Activated naive CD8-positive, alpha-beta T cell treated with anti-CD3 and anti-CD28 coated beads, Interleukin-2, amount 50 U/mL, for 24 hours (primary cell): ENCODE measurements at regions not wholly inside any gene's neighbourhood (a gene's known extent, or its start where the extent isn't known, plus 50 kb on each side); places are given as distances from the start of the nearest gene placed in this dataset.

ENCODE experiments used
- ATAC-seq: fragments of 150-1000 bp; cut with Tn5 transposase; one replicate; pipeline ENCODE4 v1.10.0; 2021
- DNase-seq: peaks from one replicate; pipeline ENCODE4 v3.0.0; 2021
- H3K27ac Mint-ChIP-seq: one replicate; pipeline ENCODE4 v1.8.0; 2021; ENCODE audit warnings: mild to moderate bottlenecking, mixed read lengths
- H3K27me3 Mint-ChIP-seq: one replicate; pipeline ENCODE4 v1.8.0; 2021; ENCODE audit warnings: mixed read lengths
- H3K36me3 Mint-ChIP-seq: one replicate; pipeline ENCODE4 v1.8.0; 2021; ENCODE audit warnings: low read depth, mixed read lengths
- H3K4me1 Mint-ChIP-seq: one replicate; pipeline ENCODE4 v1.8.0; 2021; ENCODE audit warnings: mixed read lengths
- H3K4me3 Mint-ChIP-seq: one replicate; pipeline ENCODE4 v1.8.0; 2021; ENCODE audit warnings: mild to moderate bottlenecking, moderate library complexity, mixed read lengths
- H3K9me3 Mint-ChIP-seq: one replicate; pipeline ENCODE4 v1.8.0; 2021; ENCODE audit warnings: mixed read lengths

DNA sequence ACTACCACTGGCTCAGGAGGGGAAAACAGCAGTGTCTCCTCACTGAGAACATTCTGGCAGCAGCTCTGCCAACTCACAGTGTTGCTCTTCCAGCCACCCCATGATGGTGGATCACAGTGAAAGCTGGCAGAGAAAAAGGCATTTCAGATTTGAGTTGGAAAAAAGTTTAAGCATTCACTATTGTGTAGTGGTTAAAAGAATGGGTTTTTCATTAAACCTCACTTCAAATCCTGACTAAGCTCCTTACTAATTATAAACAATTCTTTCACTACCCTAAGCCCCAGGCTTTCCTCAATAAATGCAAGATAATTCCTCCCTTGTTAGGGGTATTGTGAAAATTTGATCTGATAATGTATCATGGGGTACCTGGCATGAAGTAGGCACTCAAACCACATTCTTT, 518.1 kb downstream of the SNAPC1 start:
- no peaks in the 10 kb centered on the region for H3K27me3 Mint-ChIP-seq
- ATAC-seq (no peak), DNase-seq (no peak)
- H3K4me1 Mint-ChIP-seq: no peaks in the 10 kb centered on the region
- H3K36me3 Mint-ChIP-seq: no peaks in the 10 kb centered on the region
- H3K9me3 Mint-ChIP-seq: peaks cover 11% of the 10 kb centered on the region
- no peak overlapping the region for H3K27ac Mint-ChIP-seq
- H3K4me3 Mint-ChIP-seq: no peak overlapping the region

DNA sequence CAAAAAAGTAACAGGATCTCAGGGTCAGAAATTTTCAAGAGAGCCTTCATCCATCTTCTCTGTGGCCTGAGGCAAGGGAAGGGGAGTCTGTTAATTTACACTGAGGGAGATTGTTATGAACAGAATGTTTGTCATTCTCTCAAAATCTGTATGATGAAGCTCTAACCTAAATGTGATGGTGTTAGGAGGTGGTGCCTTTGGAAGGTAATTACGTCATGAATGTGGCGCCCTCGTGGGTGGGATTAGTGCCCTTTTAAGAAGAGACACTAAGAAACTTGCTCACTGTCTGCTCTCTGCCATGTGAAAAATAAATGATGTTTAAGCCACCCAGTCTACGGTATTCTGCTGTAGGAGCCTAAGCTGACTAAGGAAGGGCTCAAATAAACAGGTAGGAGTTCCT, 521.6 kb downstream of the SNAPC1 start:
- Mint-ChIP-seq H3K36me3 (no peaks in the 10 kb centered on the region), H3K9me3 (peaks cover 11% of the 10 kb centered on the region), H3K27ac (no peak overlapping the region), H3K27me3 (no peaks in the 10 kb centered on the region), H3K4me3 (no peak overlapping the region), H3K4me1 (no peaks in the 10 kb centered on the region)
- DNase-seq (no peak), ATAC-seq (no peak)

DNA sequence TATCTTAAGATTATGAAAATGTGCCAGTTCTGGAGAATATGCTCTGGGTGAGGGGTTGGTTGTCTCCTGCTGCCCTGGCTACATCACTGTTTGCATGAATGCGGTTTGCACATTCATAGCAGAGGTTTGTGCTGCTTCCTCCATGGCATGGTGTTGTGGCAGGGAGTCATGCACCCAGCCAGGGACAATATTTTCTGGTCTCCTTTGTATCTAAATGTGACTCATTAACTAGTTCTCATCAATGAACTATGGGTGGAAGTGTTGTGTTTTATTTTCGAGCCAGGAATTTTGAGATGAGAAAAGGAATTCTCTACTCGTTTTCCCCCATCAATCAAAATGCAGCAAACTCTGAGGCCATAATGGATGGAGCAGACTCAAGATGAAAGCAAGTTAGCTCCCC, 527.3 kb downstream of the SNAPC1 start:
- no peak for ATAC-seq
- no peak overlapping the region for H3K27ac Mint-ChIP-seq
- peaks cover under 1% of the 10 kb centered on the region for H3K9me3 Mint-ChIP-seq
- H3K27me3 Mint-ChIP-seq: no peaks in the 10 kb centered on the region
- no peak for DNase-seq
- H3K36me3 Mint-ChIP-seq: no peaks in the 10 kb centered on the region
- no peak overlapping the region for H3K4me3 Mint-ChIP-seq
- H3K4me1 Mint-ChIP-seq: no peaks in the 10 kb centered on the region

DNA sequence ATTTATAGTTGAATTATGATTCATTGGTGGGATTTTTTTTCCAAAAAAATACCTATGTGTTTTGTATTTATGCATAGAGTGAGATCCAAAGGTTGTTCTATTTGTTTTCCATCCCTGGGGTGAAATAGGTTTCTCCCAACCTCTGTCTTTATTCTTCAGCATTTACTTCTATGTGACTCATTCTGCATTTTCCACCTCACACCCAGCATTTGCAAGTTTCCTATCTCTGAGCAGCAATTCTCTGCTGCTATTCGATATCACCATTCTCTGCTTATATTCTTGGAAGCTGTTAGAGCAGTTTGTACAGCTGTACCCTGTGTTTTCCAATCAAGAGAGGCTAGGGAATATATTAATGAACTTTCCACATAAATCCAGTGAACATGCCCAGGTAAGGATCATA, 538.9 kb downstream of the SNAPC1 start:
- no peaks in the 10 kb centered on the region for H3K4me1 Mint-ChIP-seq
- H3K27ac Mint-ChIP-seq: no peak overlapping the region
- DNase-seq: no peak
- peaks cover 3% of the 10 kb centered on the region for H3K9me3 Mint-ChIP-seq
- no peak overlapping the region for H3K4me3 Mint-ChIP-seq
- ATAC-seq: no peak
- no peaks in the 10 kb centered on the region for H3K36me3 Mint-ChIP-seq
- H3K27me3 Mint-ChIP-seq: no peaks in the 10 kb centered on the region

DNA sequence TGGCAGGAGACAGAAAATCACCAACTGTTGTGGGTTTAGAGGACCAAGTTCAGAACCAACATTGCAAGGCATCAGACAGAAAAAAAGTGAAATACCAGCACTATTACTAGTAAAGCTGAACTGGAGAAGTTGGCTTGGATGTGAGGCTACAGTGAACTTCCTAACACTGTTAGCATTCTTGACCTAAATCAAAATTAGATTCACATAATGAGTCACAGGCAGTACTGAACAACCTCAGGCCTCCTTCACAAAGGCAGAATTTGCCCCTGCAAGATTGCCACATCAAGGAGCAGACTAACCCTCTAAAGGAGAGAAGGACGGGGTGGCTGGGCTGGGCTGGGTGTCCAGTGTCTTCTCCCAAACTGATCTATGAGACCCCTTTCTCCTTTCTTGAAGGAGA, 539.7 kb downstream of the SNAPC1 start:
- Mint-ChIP-seq H3K4me3 (no peak overlapping the region), H3K4me1 (no peaks in the 10 kb centered on the region), H3K9me3 (peaks cover 3% of the 10 kb centered on the region), H3K27ac (no peak overlapping the region), H3K27me3 (no peaks in the 10 kb centered on the region), H3K36me3 (no peaks in the 10 kb centered on the region)
- no peak for ATAC-seq
- DNase-seq: no peak

DNA sequence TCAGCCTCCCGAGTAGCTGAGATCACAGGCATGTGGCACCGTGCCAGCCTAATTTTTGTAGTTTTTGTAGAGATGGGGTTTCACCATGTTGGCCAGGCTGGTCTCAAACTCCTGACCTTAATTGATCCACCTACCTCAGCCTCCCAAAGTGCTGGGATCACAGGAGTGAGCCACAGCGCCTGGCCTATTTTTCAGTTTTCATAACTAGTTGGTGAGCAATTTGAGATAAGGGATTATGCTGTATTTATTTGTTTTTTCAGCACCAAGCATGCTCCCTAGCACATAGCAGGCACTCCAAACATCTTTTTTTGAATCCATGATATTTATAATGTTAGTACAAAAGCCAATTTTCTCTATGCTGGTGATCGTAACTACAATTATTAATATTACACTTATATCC, 541.2 kb downstream of the SNAPC1 start:
- no peaks in the 10 kb centered on the region for H3K9me3 Mint-ChIP-seq
- no peaks in the 10 kb centered on the region for H3K27me3 Mint-ChIP-seq
- no peak for ATAC-seq
- H3K4me1 Mint-ChIP-seq: no peaks in the 10 kb centered on the region
- no peaks in the 10 kb centered on the region for H3K36me3 Mint-ChIP-seq
- no peak for DNase-seq
- H3K4me3 Mint-ChIP-seq: no peak overlapping the region
- no peak overlapping the region for H3K27ac Mint-ChIP-seq

DNA sequence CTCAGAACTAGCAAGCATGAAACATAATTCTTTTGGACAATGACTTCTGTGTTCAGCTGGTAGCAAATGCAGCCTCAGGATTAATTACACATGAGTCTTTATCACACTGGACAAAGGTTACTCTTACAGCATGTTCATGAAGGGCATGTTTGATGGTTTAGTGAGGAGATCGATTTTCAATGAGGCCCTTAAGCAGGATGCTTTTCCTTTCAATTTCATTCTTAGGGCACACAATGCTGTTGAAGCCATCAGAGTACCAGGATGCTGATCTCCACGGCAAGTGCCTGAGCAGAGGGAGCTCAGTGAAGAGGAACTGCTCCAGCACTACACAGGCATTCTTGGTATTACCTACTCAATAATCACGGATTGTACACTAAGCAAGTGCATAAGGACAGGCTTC, 542.0 kb downstream of the SNAPC1 start:
- no peak for DNase-seq
- no peaks in the 10 kb centered on the region for H3K4me1 Mint-ChIP-seq

DNA sequence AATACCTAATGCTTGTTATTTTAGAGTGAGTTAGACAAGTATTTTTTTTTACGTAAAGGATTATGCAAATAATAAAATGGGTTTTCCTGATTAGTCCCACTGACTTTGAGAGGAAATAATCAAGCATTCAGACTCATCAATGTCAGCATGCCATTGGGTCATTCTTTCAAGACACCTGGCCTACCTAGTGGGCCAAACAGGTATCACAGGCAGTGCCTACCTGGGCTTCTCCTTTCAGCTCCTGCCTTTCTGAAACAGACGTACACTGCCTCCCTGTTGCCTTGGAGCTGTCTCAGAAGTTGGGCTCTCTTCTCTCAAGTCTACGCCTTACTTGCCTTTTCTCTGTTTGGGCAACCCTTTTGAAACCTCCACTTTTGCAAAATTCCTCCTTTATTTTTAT, 545.6 kb downstream of the SNAPC1 start:
- DNase-seq (no peak), ATAC-seq (no peak)
- Mint-ChIP-seq H3K9me3 (no peaks in the 10 kb centered on the region), H3K27me3 (no peaks in the 10 kb centered on the region), H3K36me3 (no peaks in the 10 kb centered on the region), H3K27ac (no peak overlapping the region), H3K4me1 (no peaks in the 10 kb centered on the region), H3K4me3 (no peak overlapping the region)

More for the DNA sequence above, 542.0 kb downstream of the SNAPC1 start:
- H3K9me3 Mint-ChIP-seq: no peaks in the 10 kb centered on the region
- ATAC-seq: no peak
- H3K27ac Mint-ChIP-seq: no peak overlapping the region
- H3K36me3 Mint-ChIP-seq: no peaks in the 10 kb centered on the region
- H3K4me3 Mint-ChIP-seq: no peak overlapping the region
- H3K27me3 Mint-ChIP-seq: no peaks in the 10 kb centered on the region

DNA sequence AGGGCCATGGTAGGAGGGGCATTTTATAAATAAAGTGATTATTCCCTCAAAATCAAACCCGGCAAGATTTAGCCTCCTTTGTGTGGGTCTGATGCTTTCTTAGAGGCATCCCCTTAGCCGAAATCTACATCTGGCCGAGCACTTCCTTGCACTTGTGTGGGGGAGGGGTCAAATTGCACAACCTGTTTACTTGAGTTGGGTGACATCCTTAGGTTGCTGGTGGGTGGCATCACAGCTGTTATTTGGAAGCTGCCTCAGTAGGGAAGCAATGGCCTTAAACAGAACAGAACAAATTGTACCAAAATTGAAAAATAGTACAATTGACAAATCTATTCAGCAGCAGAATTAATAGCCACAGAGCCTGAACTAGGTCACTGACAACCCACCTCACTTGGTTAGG, 546.1 kb downstream of the SNAPC1 start:
- H3K4me1 Mint-ChIP-seq: no peaks in the 10 kb centered on the region
- no peak overlapping the region for H3K4me3 Mint-ChIP-seq
- no peak for DNase-seq
- H3K27me3 Mint-ChIP-seq: no peaks in the 10 kb centered on the region
- no peak overlapping the region for H3K27ac Mint-ChIP-seq
- no peaks in the 10 kb centered on the region for H3K36me3 Mint-ChIP-seq
- H3K9me3 Mint-ChIP-seq: no peaks in the 10 kb centered on the region
- ATAC-seq: no peak

DNA sequence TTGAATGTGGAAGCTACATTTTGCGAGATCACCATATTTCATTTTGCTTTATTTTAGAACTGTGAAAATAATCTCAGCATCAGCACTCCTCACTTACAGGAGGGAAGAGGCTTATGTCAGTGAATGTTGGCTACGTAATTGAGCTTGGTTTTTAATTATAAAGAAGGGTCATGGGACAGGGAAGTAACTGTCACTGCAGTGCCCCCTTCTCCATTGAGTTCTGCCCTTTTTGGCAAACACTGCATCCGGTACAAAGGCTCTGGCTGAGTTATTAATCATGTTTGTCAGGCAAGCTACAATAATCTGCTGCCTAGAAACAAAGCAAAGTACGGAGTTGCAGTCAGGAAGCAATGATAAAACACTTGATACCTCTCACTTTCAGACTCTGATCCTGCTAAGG, 546.7 kb downstream of the SNAPC1 start:
- H3K4me1 Mint-ChIP-seq: no peaks in the 10 kb centered on the region
- DNase-seq: no peak
- H3K4me3 Mint-ChIP-seq: no peak overlapping the region
- no peak for ATAC-seq
- H3K27ac Mint-ChIP-seq: no peak overlapping the region
- H3K9me3 Mint-ChIP-seq: no peaks in the 10 kb centered on the region
- H3K36me3 Mint-ChIP-seq: no peaks in the 10 kb centered on the region
- no peaks in the 10 kb centered on the region for H3K27me3 Mint-ChIP-seq

DNA sequence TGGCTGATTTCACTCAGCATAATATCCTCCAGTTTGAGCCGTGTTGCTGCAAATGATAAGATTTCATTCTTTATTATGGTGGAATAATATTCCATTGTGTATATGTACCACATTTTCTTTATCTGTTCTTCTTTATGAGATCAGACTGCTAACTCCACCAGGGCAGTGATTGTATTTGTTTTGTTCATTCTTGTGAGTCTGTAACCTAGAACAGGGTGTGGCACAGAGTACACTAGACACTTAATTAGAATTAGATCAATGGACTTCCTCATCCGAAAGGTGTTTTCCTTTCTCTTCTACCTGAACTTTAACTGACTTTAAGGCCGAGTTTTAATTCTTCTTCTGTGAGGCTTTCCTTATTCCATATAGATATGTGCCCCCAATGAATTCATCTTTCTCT, 551.0 kb downstream of the SNAPC1 start:
- H3K4me3 Mint-ChIP-seq: no peak overlapping the region
- no peaks in the 10 kb centered on the region for H3K36me3 Mint-ChIP-seq
- H3K9me3 Mint-ChIP-seq: no peaks in the 10 kb centered on the region
- no peaks in the 10 kb centered on the region for H3K27me3 Mint-ChIP-seq
- H3K4me1 Mint-ChIP-seq: no peaks in the 10 kb centered on the region
- DNase-seq (no peak), ATAC-seq (no peak)
- no peak overlapping the region for H3K27ac Mint-ChIP-seq

DNA sequence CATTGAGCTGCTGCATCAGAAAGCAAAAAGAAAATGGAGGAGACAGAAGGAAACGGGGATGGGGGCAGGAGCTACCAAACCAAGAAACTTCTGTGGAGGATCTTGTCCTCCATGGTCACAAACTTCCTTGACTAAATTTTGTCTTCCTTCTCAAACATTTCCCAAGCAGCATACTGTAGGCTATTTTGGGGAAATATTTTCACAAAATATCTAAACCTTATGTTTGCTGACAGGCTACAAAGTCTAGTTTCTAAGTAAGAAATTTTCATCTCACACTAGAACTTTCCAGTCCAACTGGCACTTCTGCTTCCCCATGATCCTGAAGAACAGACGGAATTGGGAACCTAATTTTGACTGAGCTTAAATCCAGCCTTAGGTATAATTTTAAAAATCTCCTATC, 552.0 kb downstream of the SNAPC1 start:
- no peaks in the 10 kb centered on the region for H3K4me1 Mint-ChIP-seq
- no peak for ATAC-seq
- H3K9me3 Mint-ChIP-seq: no peaks in the 10 kb centered on the region
- no peaks in the 10 kb centered on the region for H3K36me3 Mint-ChIP-seq
- H3K4me3 Mint-ChIP-seq: no peak overlapping the region
- H3K27me3 Mint-ChIP-seq: no peaks in the 10 kb centered on the region
- DNase-seq: no peak
- H3K27ac Mint-ChIP-seq: no peak overlapping the region

DNA sequence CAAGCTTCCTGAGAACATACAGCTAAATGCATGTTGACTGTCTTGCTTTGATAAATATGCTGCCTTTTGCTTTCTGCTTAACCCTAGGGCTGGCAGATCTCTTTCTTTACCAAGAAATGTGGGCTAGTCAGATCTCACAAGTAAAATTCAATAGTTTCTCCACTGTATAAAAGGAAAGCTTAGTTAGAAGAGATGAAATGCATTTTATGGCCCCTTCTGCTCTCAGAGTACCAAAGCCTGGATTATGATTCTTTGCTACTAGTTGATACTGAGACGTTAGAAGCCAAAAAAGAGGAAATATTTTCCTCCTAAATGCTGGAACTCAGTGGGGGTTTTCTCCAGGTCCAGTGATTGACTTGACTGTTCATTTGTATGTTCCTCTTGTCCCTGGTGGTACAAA, 552.7 kb downstream of the SNAPC1 start:
- Mint-ChIP-seq H3K9me3 (no peaks in the 10 kb centered on the region), H3K27ac (no peak overlapping the region), H3K27me3 (no peaks in the 10 kb centered on the region), H3K4me3 (no peak overlapping the region), H3K36me3 (no peaks in the 10 kb centered on the region), H3K4me1 (no peaks in the 10 kb centered on the region)
- DNase-seq (no peak), ATAC-seq (no peak)

DNA sequence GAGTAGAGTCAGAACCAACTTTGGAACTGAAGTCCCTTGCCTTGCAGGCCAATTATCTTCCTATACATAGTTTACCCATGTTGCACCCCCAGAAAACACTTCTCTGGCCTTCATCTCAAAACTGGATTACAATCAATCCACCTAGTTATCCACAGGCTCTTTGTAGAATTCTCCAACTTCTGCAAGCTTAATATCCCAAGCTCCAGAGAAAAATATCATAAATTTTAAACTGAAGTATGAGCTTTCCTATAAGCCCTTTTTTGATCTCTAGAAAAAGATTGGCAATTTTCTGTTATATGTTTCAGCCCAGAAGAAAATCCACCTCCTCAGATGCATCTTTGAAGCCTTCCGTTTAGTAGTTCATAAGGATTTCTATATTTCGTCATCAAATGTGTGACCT, 553.4 kb downstream of the SNAPC1 start:
- no peak for ATAC-seq
- DNase-seq: no peak
- no peaks in the 10 kb centered on the region for H3K4me1 Mint-ChIP-seq
- no peak overlapping the region for H3K27ac Mint-ChIP-seq
- H3K9me3 Mint-ChIP-seq: no peaks in the 10 kb centered on the region
- H3K36me3 Mint-ChIP-seq: no peaks in the 10 kb centered on the region
- H3K27me3 Mint-ChIP-seq: no peaks in the 10 kb centered on the region
- H3K4me3 Mint-ChIP-seq: no peak overlapping the region

DNA sequence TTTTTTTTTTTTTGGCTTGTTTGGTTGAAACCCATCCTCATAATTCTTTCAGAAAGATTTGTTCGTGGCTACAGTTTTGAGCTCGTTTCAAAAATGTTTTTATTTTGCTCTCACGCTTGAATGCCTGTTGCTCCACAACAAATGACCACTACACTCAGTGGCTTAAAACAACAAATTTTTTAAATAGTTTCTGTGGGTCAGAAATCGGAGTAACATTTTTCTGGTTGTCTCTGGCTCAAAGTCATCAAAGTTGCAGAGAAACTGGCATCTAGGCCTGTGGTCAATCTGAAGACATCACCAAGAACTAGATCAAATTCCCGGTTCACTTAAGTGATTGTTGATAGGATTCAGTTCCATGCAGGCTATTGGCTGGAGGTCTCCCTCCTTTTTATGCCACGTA, 560.0 kb downstream of the SNAPC1 start:
- H3K4me1 Mint-ChIP-seq: no peaks in the 10 kb centered on the region
- H3K27ac Mint-ChIP-seq: no peak overlapping the region
- peaks cover 6% of the 10 kb centered on the region for H3K9me3 Mint-ChIP-seq
- no peaks in the 10 kb centered on the region for H3K36me3 Mint-ChIP-seq
- no peaks in the 10 kb centered on the region for H3K27me3 Mint-ChIP-seq
- no peak overlapping the region for H3K4me3 Mint-ChIP-seq
- no peak for ATAC-seq
- DNase-seq: no peak

DNA sequence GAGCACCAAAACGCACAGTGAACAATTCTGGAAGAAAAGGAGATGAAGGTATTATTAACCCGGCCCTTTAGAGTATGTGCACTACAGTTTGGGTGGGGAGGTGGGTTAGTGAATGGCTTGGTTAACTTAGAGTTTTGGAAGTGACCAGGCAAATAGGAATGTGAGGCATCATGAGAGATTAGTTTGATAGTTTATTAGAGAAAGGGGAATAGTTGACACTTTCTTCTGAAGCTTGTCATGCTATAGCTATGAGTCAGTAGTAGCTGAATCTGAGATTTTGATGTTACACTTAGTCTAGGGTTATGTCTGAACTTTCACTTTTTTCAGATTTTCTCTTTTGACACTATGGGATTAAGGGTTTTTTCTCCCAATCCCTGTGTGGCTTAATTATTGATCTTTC, 567.2 kb downstream of the SNAPC1 start:
- no peaks in the 10 kb centered on the region for H3K27me3 Mint-ChIP-seq
- no peaks in the 10 kb centered on the region for H3K4me1 Mint-ChIP-seq
- no peak overlapping the region for H3K4me3 Mint-ChIP-seq
- DNase-seq (no peak), ATAC-seq (no peak)
- no peaks in the 10 kb centered on the region for H3K36me3 Mint-ChIP-seq
- H3K27ac Mint-ChIP-seq: no peak overlapping the region
- H3K9me3 Mint-ChIP-seq: peaks cover 4% of the 10 kb centered on the region
